Progenitor cell of endocrine pancreas (in vitro differentiated cells): ENCODE measurements at regions not wholly inside any gene's neighbourhood (a gene's known extent, or its start where the extent isn't known, plus 50 kb on each side); places are given as distances from the start of the nearest gene placed in this dataset.
A peak's percentile ranks its signal among the peaks of the same experiment; 100 is the strongest.

Source experiments
- DNase-seq: peaks from one replicate; pipeline ENCODE4 v3.0.0; 2021; ENCODE audit warnings: low spot score; ENCODE audit not compliant: unreplicated experiment
- H3K27ac Mint-ChIP-seq: 2 replicates; pipeline ENCODE4 v1.8.0; 2021; ENCODE audit warnings: mild to moderate bottlenecking, moderate library complexity, mixed read lengths
- H3K27me3 Mint-ChIP-seq: 2 replicates; pipeline ENCODE4 v1.8.0; 2021; ENCODE audit warnings: mixed read lengths
- H3K36me3 Mint-ChIP-seq: 2 replicates; pipeline ENCODE4 v1.8.0; 2022; ENCODE audit warnings: mixed read lengths; ENCODE audit not compliant: insufficient read depth
- H3K4me1 Mint-ChIP-seq: 2 replicates; pipeline ENCODE4 v1.8.0; 2021; ENCODE audit warnings: low read depth, mixed read lengths
- H3K4me3 Mint-ChIP-seq: 2 replicates; pipeline ENCODE4 v1.8.0; 2021; ENCODE audit warnings: low read depth, mild to moderate bottlenecking, moderate library complexity, mixed read lengths
- H3K9me3 Mint-ChIP-seq: 2 replicates; pipeline ENCODE4 v1.8.0; 2021; ENCODE audit warnings: low read depth, mixed read lengths
- CTCF ChIP-seq: fragments of 200-600 bp; sonication (generic); IDR thresholded peaks from one replicate; pipeline ENCODE4 v1.5.0; 2021; ENCODE audit warnings: antibody characterized with exemption, mild to moderate bottlenecking; ENCODE audit not compliant: unreplicated experiment

GRCh38 chr4:86448871-86449270 lies 89.0 kb upstream of the MAPK10 start:
- H3K4me1 Mint-ChIP-seq = peaks cover 9% of the 10 kb centered on the region
- no peak overlapping the region for H3K4me3 Mint-ChIP-seq
- TF ChIP-seq CTCF = no peak
- DNase-seq = no peak
- no peak overlapping the region for H3K27ac Mint-ChIP-seq
- H3K9me3 Mint-ChIP-seq = peaks cover 13% of the 10 kb centered on the region
- peaks cover 4% of the 10 kb centered on the region for H3K36me3 Mint-ChIP-seq
- no peaks in the 10 kb centered on the region for H3K27me3 Mint-ChIP-seq

- no peaks in the 10 kb centered on the region for H3K27me3 Mint-ChIP-seq
- H3K4me3 Mint-ChIP-seq = no peak overlapping the region
- H3K4me1 Mint-ChIP-seq = peaks cover 12% of the 10 kb centered on the region
- peaks cover 2% of the 10 kb centered on the region for H3K36me3 Mint-ChIP-seq
- no peak overlapping the region for H3K27ac Mint-ChIP-seq
- peaks cover 7% of the 10 kb centered on the region for H3K9me3 Mint-ChIP-seq
- no peak for TF ChIP-seq CTCF
- DNase-seq = no peak
Observed at GRCh38 chr4:86449746-86450588, 90.1 kb upstream of the MAPK10 start.

GRCh38 chr4:86450861-86451260 lies 91.0 kb upstream of the MAPK10 start:
- TF ChIP-seq CTCF = no peak
- Mint-ChIP-seq H3K36me3 (no peaks in the 10 kb centered on the region), H3K27me3 (no peaks in the 10 kb centered on the region), H3K4me3 (no peak overlapping the region), H3K9me3 (peaks cover 6% of the 10 kb centered on the region), H3K4me1 (peaks cover 12% of the 10 kb centered on the region), H3K27ac (no peak overlapping the region)
- no peak for DNase-seq

GRCh38 chr4:86451560-86452330 lies 91.9 kb upstream of the MAPK10 start:
- DNase-seq = no peak
- no peak for TF ChIP-seq CTCF
- Mint-ChIP-seq H3K27me3 (no peaks in the 10 kb centered on the region), H3K4me3 (no peak overlapping the region), H3K36me3 (no peaks in the 10 kb centered on the region), H3K27ac (peak overlapping the region; percentile 30), H3K9me3 (peaks cover 9% of the 10 kb centered on the region), H3K4me1 (peaks cover 12% of the 10 kb centered on the region)

- Mint-ChIP-seq H3K9me3 (peaks cover 11% of the 10 kb centered on the region), H3K4me1 (peaks cover 12% of the 10 kb centered on the region), H3K27ac (no peak overlapping the region), H3K27me3 (no peaks in the 10 kb centered on the region), H3K36me3 (peaks cover 1% of the 10 kb centered on the region), H3K4me3 (no peak overlapping the region)
- no peak for DNase-seq
- no peak for TF ChIP-seq CTCF
Observed at GRCh38 chr4:86452422-86452891, 92.6 kb upstream of the MAPK10 start.
